AG08395 (cell line): ENCODE measurements at regions not wholly inside any gene's neighbourhood (a gene's known extent, or its start where the extent isn't known, plus 50 kb on each side); places are given as distances from the start of the nearest gene placed in this dataset.
"Not testable (repeated sequence)": the region's sequence is repeated elsewhere in the genome, so short reads cannot be mapped to it uniquely, and the experiment has no call there.

Experiments used
- DNase-seq: peaks from one replicate; pipeline ENCODE4 v3.0.0; 2012; ENCODE audit warnings: mixed read lengths, low spot score

- no peak for DNase-seq
Observed at GRCh38 chr2:144749188-144749587, 229.3 kb upstream of the ZEB2 start.

GRCh38 chr2:144748443-144748842 lies 228.5 kb upstream of the ZEB2 start:
- DNase-seq, result no peak

- no peak for DNase-seq
Observed at GRCh38 chr2:144747571-144747970, 227.7 kb upstream of the ZEB2 start.

GRCh38 chr2:144745424-144745823 lies 225.5 kb upstream of the ZEB2 start:
- no peak for DNase-seq

- DNase-seq, result no peak
Observed at GRCh38 chr2:144738749-144739148, 218.8 kb upstream of the ZEB2 start.

GRCh38 chr2:144730711-144731110 lies 210.8 kb upstream of the ZEB2 start:
- DNase-seq, result no peak

DNA sequence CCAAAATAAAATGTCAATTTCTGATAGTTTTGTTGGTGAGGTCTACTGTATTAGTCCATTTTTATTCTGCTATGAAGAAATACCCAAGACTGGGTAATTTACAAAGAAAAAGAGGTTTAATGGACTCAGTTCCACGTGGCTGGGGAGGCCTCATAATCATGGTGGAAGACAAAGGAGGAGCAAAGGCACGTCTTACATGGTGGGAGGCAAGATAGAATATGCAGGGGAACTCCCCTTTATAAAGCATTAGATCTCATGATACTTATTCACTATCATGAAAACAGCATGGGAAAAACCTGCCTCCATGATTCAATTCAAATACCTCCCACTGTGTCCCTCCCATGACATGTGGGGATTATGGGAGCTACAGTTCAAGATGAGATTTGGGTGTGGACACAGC lies 204.5 kb upstream of the ZEB2 start:
- not testable (repeated sequence) for DNase-seq

DNA sequence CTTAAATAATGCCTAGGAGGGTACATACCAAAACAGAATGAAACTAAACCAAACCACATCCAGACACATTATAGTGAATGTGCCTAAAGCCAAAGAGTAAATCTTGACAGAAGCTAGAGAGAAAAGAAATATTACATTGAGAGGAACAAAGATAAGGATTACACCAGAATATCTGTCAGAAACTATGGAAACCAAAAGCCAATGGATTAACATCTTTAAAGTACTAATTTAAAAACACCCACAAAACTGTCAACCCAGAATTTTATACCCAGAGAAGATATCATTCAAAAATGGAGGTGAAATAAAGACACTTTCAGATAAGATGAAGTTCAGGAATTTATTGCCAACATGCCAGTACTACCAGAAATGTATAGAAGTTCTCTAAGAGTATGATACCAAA lies 198.5 kb upstream of the ZEB2 start:
- DNase-seq, result no peak

DNA sequence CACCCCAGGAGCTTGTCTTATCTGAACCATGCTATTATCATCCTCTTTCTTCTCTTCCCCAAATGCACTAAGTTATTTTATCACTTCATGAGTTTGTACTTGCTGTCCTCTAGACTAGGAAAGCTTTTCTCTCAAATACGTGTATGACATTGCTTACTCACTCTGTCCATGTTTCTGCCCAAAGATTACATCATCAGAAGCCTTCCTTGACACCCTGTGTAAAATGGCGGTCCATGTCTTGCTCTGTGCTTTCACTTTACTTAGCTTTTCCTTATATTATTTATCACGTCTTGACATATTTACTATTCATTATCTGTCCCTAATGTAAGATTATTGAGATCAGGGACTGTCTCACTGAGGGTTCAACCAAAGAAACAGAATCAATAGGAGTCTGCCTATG lies 196.1 kb upstream of the ZEB2 start:
- DNase-seq, result no peak

- no peak for DNase-seq
Observed at GRCh38 chr2:144713410-144713809, 193.5 kb upstream of the ZEB2 start.

- DNase-seq, result peak; percentile 29
Observed at GRCh38 chr2:144712550-144712940, 192.6 kb upstream of the ZEB2 start.

- no peak for DNase-seq
Observed at GRCh38 chr2:144711630-144712549, 192.0 kb upstream of the ZEB2 start.

GRCh38 chr2:144711084-144711483 lies 191.2 kb upstream of the ZEB2 start:
- no peak for DNase-seq

GRCh38 chr2:144708626-144709025 lies 188.7 kb upstream of the ZEB2 start:
- no peak for DNase-seq

GRCh38 chr2:144707736-144708326 lies 187.9 kb upstream of the ZEB2 start:
- DNase-seq, result no peak

GRCh38 chr2:144706647-144707046 lies 186.7 kb upstream of the ZEB2 start:
- DNase-seq, result no peak

DNA sequence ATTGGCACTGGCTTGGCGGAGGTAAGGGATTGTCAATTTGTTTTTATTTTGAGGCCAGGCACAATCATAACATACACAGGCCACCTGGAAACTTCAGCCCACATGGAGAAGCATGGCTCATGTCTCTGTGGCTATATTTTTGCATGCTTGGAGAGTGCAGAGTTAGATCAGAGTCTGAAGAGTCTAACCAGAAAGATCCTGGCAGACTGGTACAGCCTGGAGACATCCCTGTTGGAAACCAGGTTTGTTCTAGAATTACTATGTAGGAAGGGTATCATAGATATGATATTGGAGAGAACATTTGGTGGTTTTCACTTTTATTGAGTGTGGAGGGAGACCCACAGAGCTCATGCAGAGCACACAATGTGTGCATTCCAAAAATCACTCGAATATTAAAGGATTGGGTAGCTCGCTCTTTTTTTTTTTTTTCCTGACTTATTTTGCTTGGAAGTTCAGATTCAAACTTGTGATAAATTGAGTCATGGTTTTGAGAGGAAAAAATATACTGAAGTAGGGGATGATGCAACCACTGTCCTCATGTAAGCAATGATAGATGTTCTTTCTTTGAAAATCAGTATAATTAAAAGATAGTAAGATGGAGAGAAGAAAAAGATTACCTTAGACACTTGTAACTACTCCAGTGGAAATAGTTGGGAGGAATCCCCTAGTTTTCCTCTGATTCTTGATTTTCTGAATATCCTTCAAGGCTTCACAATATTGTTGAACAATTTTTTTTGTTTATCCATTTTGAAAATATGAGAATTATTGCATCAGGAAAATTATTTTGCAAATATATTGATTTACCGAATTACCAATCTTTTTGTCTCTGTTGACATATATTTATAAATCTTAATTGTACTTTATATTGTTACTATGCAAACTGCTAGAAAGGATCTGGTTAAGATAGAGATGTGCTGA lies 185.7 kb upstream of the ZEB2 start:
- no peak for DNase-seq

DNA sequence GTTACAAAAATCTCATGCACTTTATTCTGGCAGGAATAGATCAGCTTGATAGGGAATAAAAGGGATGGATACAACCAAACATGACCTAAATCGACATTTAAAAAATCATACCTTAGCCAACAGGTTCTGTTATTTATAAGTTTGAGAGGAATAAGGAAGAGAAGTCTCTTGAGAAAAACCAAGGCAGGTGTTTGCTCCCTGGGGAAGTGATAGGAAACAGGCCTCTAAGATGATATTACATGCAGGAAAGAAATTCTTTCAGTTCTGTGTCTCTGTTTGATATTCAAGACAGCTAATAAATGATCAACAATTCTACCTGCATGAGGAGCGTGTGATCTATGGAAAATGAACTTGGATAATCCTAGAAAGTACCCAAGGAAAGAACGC lies 184.8 kb upstream of the ZEB2 start:
- no peak for DNase-seq

DNA sequence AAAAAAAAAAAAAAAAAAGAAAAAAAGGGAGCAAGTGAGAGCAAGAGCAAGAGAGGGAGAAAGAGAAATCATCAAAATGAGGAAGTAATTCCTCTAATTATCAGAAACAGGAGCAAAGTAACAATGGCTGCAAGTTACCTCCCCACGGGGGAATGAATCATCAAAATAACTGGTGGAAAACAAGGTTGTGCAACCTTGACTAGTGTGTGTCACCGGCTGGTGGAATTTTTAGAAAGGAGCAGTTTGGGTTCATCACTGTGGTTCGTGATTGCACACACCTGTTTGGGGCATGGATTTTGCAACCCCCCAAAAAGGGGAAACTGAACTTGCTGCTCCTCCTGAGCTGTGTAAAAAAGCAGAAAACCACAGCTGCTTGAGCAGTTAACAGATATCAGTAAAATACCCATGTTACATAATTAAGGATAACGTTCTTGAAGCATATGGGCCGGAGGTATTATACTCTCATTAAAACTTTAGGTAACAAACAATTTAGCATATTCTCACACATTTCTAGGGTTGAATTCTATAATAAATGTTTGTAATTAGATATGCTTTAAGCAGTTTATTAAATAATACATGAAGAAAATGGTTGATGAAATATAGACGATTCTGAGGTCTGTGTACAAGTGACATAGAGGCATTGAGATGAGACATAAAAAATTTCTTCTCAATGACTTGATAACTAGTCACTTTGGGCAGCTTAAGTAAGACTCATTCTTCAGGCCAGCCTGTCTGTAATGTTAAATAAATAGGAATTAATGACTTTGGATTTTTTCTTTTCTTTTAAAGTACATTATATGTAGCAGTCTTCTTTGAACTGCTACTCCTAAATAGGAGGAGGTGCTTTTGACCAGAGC lies 184.2 kb upstream of the ZEB2 start:
- DNase-seq, result peak; percentile 63

- DNase-seq, result no peak
Observed at GRCh38 chr2:144702051-144702450, 182.1 kb upstream of the ZEB2 start.

DNA sequence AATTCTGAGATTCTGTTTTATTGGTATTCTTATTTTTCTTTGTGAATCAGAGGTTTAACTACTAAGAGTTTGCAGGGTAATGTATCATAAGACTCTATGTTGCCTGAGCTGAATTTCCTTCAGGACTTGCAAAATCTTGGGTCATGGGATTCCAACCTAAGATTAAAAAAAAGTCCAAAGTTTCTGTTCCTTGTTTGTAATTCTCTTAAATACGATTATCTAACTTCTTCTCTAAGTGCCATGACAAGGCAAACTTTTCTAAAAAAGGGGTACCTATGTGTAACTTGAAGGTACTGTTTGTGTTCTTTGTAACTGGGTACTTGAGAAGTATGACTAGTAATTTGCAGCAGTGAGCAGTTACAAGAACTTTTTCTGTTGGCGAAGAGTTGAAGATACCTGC lies 181.3 kb upstream of the ZEB2 start:
- no peak for DNase-seq

DNA sequence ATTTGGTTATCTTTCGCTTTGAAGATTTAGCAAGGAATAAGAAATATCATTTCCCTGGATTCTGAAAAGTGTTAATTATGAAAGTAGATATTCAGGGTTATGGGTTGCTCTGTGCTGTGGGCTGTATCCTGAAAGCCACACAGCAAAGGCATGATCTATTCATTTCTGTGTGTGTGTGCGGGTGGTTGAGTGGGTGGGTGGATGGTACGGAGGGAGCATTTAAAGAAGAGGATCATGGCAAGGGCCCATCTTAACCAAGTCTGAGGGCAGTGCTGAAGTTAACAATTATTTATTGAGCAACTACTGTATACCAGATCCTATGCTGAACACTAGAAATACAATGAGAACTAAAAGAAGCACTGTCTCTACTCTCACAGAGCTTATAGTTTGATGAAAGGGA lies 178.2 kb upstream of the ZEB2 start:
- DNase-seq, result no peak
